ENCODE measurements at regions not wholly inside any gene's neighbourhood (a gene's known extent, or its start where the extent isn't known, plus 50 kb on each side); places are given as distances from the start of the nearest gene placed in this dataset.
"Not testable (repeated sequence)": the region's sequence is repeated elsewhere in the genome, so short reads cannot be mapped to it uniquely, and the experiment has no call there.

- DNase-seq (ENCODE audit: low read depth in 2 of 3, low spot score in 1 of 3): no peak
Observed at GRCh38 chr3:152578769-152579168, 256.2 kb upstream of the P2RY1 start.

DNA sequence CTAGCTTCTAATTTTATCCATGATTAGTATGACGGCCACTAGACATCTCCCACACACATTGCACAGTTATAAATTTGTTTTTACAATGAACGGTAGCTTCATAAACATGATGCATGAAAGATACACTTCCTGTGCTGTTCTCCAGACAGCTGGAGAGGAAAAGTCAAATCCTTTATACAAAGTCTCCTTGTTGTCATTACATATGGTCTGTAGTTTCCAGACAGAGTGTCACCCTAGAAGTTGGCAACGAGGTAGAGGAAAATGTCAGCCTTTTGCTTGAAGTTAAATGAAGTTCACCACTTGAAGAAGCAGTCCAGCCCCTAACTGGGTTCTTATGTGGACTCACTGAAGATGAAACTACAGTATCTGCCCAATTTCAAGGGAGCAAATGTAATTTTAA lies 253.0 kb upstream of the P2RY1 start:
- no peak for DNase-seq (ENCODE audit: low read depth in 2 of 3, low spot score in 1 of 3)

DNA sequence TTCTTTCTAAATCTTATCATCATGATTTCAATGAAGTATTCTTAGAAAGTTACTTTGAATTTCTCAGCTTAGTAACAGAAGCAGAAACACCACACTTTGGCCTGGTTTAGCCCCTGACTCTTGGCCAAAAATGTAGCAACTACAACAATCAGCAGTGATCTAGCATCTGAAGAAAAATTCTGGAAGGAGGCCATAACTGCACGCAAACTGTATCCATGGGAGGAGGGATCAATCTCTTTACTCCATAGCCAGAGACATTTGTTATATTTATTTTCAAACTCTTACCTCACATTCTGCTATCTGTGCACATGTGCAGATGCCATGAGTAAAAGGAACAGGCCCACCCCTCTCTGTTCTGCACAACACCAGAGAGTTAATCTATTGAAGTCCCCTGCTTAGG lies 251.0 kb upstream of the P2RY1 start:
- no peak for DNase-seq (ENCODE audit: low read depth in 2 of 3, low spot score in 1 of 3)

GRCh38 chr3:152586974-152587373 lies 248.0 kb upstream of the P2RY1 start:
- DNase-seq (ENCODE audit: low read depth in 2 of 3, low spot score in 1 of 3): no peak

DNA sequence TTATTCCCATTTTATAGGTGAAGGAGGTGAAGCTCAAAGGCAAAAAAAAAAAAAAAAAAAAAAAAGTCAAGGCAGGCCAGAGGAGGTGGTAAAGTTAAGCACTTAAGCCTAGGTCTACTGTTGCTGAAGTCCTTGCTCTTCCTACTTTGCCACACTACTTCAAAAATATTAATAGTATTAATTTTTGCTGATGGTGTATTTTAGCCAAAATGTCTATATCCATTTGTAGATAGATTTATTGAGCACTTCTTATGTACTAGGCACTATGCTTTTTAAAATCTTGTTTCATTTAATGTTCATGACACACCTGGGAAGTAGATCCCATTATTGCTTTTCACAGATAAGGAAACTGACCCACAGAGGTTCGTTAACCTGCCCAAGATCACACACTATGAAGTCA lies 247.1 kb upstream of the P2RY1 start:
- no peak for DNase-seq (ENCODE audit: low read depth in 2 of 3, low spot score in 1 of 3)

DNA sequence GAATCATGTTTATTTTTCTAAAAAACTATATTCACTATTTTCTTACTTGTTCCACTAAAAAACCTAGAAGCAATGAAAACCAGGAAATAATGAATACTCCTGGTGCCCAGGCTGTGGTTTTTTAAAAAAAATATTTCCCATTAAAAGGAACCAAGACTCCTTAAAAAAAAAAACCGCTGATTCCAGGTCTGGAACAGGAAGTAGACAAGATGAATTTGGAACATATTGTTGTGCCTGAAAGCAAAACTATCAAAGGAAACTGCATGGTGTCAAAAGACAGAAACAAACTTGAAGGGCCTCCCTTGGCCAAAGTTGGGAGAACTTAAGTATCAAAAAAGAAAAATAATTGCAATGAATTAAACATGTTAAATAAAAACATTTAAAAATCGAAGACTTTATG lies 245.3 kb upstream of the P2RY1 start:
- no peak for DNase-seq (ENCODE audit: low read depth in 2 of 3, low spot score in 1 of 3)

DNA sequence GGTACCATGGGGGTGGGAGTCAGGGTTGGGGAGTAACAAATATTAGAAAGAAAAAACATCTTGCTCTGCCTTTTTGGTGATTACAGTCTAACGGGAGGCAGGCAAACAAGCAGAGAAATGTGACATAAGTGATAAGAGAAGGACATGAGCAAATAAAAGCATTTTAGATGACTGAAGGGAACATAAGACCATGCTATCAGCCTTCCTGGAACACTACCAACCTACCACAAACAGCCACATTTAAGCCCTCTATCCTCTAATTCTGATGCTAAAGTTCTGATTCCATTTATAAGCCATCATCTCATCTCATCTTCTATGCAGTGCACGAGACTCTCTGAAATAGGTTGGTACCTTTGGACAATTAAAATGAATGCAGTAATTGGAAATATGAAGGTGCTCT lies 243.4 kb upstream of the P2RY1 start:
- DNase-seq (ENCODE audit: low read depth in 2 of 3, low spot score in 1 of 3): no peak

DNA sequence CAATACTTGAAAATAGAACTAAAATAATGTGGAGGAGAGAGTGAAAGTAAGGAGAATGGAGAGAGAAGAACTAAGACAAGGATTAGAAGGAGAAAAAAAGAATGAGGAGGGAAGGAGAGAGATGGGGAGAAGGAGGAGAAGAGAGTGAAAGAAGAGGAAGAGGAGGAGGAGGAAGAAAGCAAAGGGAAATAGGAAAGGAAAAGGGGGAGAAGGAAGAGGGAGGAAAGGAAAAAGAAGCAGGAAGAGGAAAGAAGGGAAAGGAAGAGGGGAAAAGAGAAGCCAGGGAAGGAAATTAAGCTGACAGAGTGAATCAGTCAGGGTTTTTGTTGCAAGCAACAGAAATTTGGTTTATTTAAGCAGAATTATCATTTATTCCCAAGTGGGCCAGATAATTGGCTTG lies 241.7 kb upstream of the P2RY1 start:
- DNase-seq (ENCODE audit: low read depth in 2 of 3, low spot score in 1 of 3): no peak

DNA sequence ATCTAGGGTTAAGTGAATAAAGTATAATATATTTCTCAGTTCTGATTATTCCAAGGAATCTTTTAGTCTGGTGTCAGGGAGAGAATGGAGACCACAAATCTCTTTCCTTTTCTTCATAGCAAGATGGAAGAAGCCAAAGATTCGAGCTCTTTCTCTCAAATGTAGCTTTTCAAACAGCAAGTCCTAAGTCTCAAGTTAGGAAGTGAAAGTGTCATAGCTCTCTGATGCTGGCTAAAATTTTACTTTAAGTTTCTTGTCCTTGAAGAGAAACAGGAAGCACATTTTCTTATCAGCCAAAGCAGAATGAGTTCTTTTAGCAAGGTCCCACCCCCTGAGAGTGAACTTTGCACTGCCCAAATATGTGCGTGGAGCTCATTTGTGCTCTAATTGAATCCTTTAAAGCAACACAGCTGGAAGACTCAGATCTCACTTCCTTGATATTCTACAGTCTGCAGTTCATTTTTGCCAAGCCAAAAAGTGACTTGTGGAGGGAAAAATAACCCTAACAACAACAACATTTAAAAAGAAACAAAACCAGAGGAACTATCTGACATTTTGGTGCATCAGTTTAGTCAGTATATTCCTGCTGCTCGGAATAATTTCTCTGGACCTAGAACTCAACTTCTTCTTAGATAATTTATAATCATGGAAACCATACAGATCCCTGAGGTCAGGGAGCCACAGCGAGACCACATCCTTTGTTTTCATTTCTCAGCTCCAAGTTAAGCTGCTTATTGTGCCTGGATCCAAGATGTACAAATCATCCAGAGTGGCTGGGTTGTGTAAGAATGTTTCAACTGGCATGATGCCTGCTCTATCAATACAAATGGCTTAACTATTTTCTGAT lies 238.7 kb upstream of the P2RY1 start:
- DNase-seq (ENCODE audit: low read depth in 2 of 3, low spot score in 1 of 3): no peak

GRCh38 chr3:152596832-152597231 lies 238.1 kb upstream of the P2RY1 start:
- not testable (repeated sequence) for DNase-seq (ENCODE audit: low read depth in 2 of 3, low spot score in 1 of 3)

- no peak for DNase-seq (ENCODE audit: low read depth in 2 of 3, low spot score in 1 of 3)
Observed at GRCh38 chr3:152606146-152606545, 228.8 kb upstream of the P2RY1 start.

- DNase-seq (ENCODE audit: low read depth in 2 of 3, low spot score in 1 of 3): no peak
Observed at GRCh38 chr3:152607179-152607578, 227.8 kb upstream of the P2RY1 start.

DNA sequence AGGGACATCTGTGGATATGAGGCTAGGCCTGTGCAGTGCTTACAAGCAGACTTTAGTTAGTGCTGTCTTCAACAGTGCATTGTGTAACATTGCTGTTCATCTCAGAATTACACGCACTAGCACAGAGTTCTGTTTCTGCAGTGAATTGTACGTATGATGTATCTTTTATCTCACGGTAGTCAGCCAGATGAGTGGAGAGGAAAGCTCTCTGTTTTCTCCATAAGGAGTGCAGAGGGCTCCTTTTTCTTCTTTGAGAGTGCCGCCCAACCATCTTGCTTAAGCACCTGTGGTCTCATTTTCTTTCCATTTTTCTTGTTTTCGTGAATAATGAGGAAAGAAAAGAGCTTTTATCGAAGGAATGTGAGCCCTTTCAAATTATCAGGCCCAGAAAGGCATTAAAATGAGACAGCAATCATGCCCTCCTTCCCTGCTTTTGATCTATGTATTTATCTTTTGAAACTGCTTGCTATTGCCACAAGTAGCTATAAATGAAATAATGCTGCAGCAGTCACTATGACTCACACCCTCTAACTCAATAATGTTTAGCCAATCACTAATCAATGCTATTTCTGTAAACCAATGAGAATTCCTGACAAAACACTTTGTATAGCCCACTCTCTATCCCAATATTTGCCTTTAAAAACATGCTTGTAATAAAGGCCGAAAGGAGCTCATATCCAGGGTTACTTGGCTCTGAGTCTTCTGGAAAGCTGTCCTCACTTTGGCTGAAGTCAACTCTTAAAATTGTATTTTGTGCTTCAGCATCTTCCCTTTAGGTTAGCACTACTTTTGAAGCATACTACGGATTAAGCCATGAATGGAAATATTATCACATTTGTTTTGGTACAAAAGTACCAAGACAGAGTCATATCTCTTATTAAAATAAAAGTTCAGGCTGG lies 226.0 kb upstream of the P2RY1 start:
- no peak for DNase-seq (ENCODE audit: low read depth in 2 of 3, low spot score in 1 of 3)

DNA sequence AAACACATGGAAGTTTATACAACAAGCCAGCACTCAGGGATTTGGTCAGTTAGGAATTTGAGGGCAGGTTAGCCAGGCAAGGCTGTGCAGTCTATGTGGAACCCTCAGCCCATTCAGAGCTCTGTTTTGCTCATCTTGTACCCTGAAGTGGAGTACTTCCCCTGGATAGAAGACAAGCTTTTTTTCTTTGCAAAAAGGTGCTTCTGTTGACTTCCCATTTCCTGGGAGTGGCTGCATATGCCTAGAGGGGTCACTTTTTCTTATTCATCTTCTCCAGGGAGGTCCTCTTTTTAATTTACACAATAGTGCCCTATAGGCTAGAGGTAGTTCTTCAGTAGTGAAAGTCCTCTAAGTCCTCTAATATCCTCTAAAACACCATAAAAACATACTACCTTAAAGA lies 225.0 kb upstream of the P2RY1 start:
- DNase-seq (ENCODE audit: low read depth in 2 of 3, low spot score in 1 of 3): no peak

DNA sequence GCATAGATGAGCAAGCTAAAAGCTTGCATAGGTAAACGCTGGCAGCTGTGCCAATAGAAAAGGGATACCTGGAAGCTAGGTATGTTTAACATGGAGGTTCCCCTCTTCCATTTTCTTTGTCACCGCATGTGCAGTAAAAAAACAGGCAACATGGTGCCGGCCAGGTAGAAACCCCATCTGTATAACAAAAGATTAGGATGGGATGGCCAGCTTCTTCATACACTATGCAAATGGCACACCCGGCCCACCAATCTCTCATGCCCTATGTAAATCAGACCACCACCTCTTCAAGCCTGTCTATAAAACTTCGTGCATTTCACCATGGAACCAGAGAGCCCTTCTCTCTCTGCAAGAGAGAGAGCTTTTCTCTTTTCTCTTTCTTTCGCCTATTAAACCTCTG lies 224.3 kb upstream of the P2RY1 start:
- DNase-seq (ENCODE audit: low read depth in 2 of 3, low spot score in 1 of 3): no peak

- no peak for DNase-seq (ENCODE audit: low read depth in 2 of 3, low spot score in 1 of 3)
Observed at GRCh38 chr3:152611905-152612304, 223.0 kb upstream of the P2RY1 start.

GRCh38 chr3:152613851-152614250 lies 221.1 kb upstream of the P2RY1 start:
- no peak for DNase-seq (ENCODE audit: low read depth in 2 of 3, low spot score in 1 of 3)

GRCh38 chr3:152615681-152616080 lies 219.2 kb upstream of the P2RY1 start:
- no peak for DNase-seq (ENCODE audit: low read depth in 2 of 3, low spot score in 1 of 3)

GRCh38 chr3:152617609-152618008 lies 217.3 kb upstream of the P2RY1 start:
- no peak for DNase-seq (ENCODE audit: low read depth in 2 of 3, low spot score in 1 of 3)

DNA sequence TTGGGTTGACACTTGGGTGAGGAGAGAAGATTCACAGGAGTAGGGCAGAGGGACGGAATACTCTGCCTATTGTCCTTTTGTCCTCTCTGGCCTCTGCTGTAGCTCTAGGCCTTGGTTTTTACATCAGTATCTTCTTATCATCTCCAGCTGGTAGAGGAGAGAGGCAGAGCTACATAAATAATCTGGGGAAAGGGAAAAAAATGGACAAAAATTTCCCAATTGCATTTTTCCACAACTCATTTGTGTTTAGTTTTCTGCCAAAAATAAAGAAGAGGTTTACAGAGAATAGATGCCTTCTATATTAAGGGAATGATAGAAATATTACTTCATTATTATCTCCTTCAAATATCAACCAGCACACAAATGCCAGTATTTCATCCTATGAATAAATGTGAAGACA lies 216.4 kb upstream of the P2RY1 start:
- DNase-seq (ENCODE audit: low read depth in 2 of 3, low spot score in 1 of 3): no peak

GRCh38 chr3:152619691-152620090 lies 215.2 kb upstream of the P2RY1 start:
- no peak for DNase-seq (ENCODE audit: low read depth in 2 of 3, low spot score in 1 of 3)

GRCh38 chr3:152620395-152620794 lies 214.5 kb upstream of the P2RY1 start:
- DNase-seq (ENCODE audit: low read depth in 2 of 3, low spot score in 1 of 3): no peak

All from stimulated activated CD4-positive, alpha-beta T cell treated with anti-CD3 and anti-CD28 coated beads, Interleukin-12 subunit alpha, Interleukin-12 subunit beta, amount 100 ng/mL, for 48 hours (primary cell).